Peyer's patch (tissue), 4 donors: ENCODE measurements at regions not wholly inside any gene's neighbourhood (a gene's known extent, or its start where the extent isn't known, plus 50 kb on each side); places are given as distances from the start of the nearest gene placed in this dataset.

Experiments used
- CTCF ChIP-seq, 6 experiments: fragments of 450-650 bp in 4 of 6; fragments of 200-600 bp in 2 of 6; sonication (generic) in 1 of 6; IDR thresholded peaks; one replicate each; pipeline ENCODE4 v1.5.1; 2017 to 2019; ENCODE audit warnings: antibody characterized with exemption in 6 of 6, mild to moderate bottlenecking in 3 of 6, moderate library complexity in 1 of 6
- POLR2A ChIP-seq, 2 donors: fragments of 450-650 bp; IDR thresholded peaks; one replicate each; pipeline ENCODE4 v1.5.1; 2017; ENCODE audit warnings: antibody characterized with exemption in 2 of 2, mild to moderate bottlenecking in 2 of 2, moderate library complexity in 2 of 2

DNA sequence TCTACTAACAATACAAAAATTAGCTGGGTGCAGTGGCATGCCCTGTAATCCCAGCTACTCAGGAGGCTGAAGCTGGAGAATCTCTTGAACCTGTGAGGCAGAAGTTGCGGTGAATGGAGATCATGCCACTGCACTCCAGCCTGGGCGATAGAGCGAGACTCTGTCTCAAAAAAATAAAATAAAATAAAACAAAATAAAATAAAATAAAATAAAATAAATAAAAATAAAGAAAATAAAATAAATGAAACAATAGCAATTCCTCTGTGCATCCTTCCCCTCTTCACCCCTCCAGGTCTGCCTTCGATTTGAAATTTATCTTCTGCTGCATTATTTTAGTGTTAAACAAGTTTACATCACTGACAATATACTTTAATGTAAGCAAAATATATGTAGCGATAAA is 63.0 kb upstream of the UXS1 start:
- TF ChIP-seq CTCF (IDR thresholded peaks at IDR 0.05) (no peak), POLR2A (IDR thresholded peaks at IDR 0.05) (no peak)
